HCT116 (cell line): ENCODE measurements at regions not wholly inside any gene's neighbourhood (a gene's known extent, or its start where the extent isn't known, plus 50 kb on each side); places are given as distances from the start of the nearest gene placed in this dataset.

ENCODE experiments used
- ATAC-seq: fragments of 200-7000 bp; cut with Tn5 transposase; 2 replicates; pipeline ENCODE4 v1.9.1; 2020; ENCODE audit warnings: mild to moderate bottlenecking, moderate library complexity
- BruUV-seq: library from RNA; stranded (reverse); fragments of 400-500 nt; replicated peaks from 2 replicates; lab custom pipeline; 2021; lab: Mats Ljungman, UMichigan
- CTCF ChIA-PET: fragments of 300-600 bp; sonication (Branson Sonifier 250); formaldehyde crosslinking; loops from one replicate; lab custom pipeline; 2021; ENCODE audit warnings: antibody characterized with exemption; lab: Charles Lee
- POLR2A ChIA-PET: fragments of 300-600, 350-600 bp; sonication (Branson Sonifier 250); formaldehyde crosslinking; loops from one replicate; lab custom pipeline; 2021; ENCODE audit warnings: antibody characterized with exemption; lab: Charles Lee
- RAD21 ChIA-PET, 2 experiments: fragments of 300-600 bp; sonication (Branson Sonifier 250); formaldehyde crosslinking; loops; one replicate each; lab custom pipeline; 2023; ENCODE audit warnings: low total read pairs in 2 of 2; ENCODE audit not compliant: uncharacterized antibody in 2 of 2, unreplicated experiment in 2 of 2, low non-redundant PET in 1 of 2; lab: Charles Lee
- DNase-seq: peaks from one replicate; pipeline ENCODE4 v3.0.0-alpha.2; 2010; ENCODE audit warnings: low read depth, low spot score
- H2AFZ ChIP-seq: fragments of 200-600 bp; shearing (Covaris generic), sonication (generic); 2 replicates; pipeline ENCODE4 v1.6.1; 2017; ENCODE audit warnings: low read depth, mixed run types, mixed read lengths, antibody characterized with exemption, low read length; ENCODE audit not compliant: poor library complexity, severe bottlenecking
- H3K27ac ChIP-seq: 2 replicates; pipeline ENCODE4 v1.5.1; 2012; ENCODE audit warnings: low read depth, low read length
- H3K27me3 ChIP-seq: fragments of 200-600 bp; sonication (generic); 2 replicates; pipeline ENCODE4 v1.6.1; 2016; ENCODE audit warnings: mixed run types, low read length, mixed read lengths; ENCODE audit not compliant: insufficient read depth
- H3K36me3 ChIP-seq, 2 experiments: fragments of 200-500 bp in 1 of 2; fragments of 200-600 bp in 1 of 2; sonication (Bioruptor generic) in 1 of 2; sonication (generic) in 1 of 2; 2 replicates each; pipeline versions ENCODE4 v1.5.1 to v1.6.1; 2014 to 2016; ENCODE audit warnings: low read length in 2 of 2, inconsistent platforms in 1 of 2, mixed read lengths in 1 of 2, mixed run types in 1 of 2; ENCODE audit not compliant: insufficient read depth in 2 of 2, control insufficient read depth in 1 of 2
- H3K4me1 ChIP-seq, 2 experiments: fragments of 200-600 bp in 1 of 2; sonication (generic) in 1 of 2; 2 replicates each; pipeline versions ENCODE4 v1.5.1 to v1.6.1; 2012 to 2017; ENCODE audit warnings: low read length in 2 of 2, inconsistent platforms in 1 of 2, mild to moderate bottlenecking in 1 of 2, mixed read lengths in 1 of 2, mixed run types in 1 of 2, moderate library complexity in 1 of 2; ENCODE audit not compliant: insufficient read depth in 2 of 2, control insufficient read depth in 1 of 2
- H3K4me2 ChIP-seq: fragments of 200-600 bp; sonication (generic); 2 replicates; pipeline ENCODE4 v1.6.1; 2017; ENCODE audit warnings: mixed run types, low read length, mixed read lengths
- H3K4me3 ChIP-seq, 2 experiments: fragments of 200-600 bp in 1 of 2; sonication (generic) in 1 of 2; replicated peaks in 1 of 2; 2 replicates each; pipeline ENCODE4 v1.5.1; 2011 to 2016; ENCODE audit warnings: low read length in 2 of 2, control low read depth in 1 of 2, low read depth in 1 of 2, mild to moderate bottlenecking in 1 of 2, mixed read lengths in 1 of 2, mixed run types in 1 of 2
- H3K79me2 ChIP-seq: fragments of 200-600 bp; sonication (generic); 2 replicates; pipeline ENCODE4 v1.6.1; 2017; ENCODE audit warnings: mild to moderate bottlenecking, mixed run types, low read length, moderate library complexity, mixed read lengths; ENCODE audit not compliant: insufficient read depth
- H3K9ac ChIP-seq: fragments of 200-600 bp; sonication (generic); 2 replicates; pipeline ENCODE4 v1.6.1; 2016; ENCODE audit warnings: low read length, mixed read lengths
- H3K9me2 ChIP-seq: fragments of 200-600 bp; sonication (generic), shearing (Covaris generic); 2 replicates; pipeline ENCODE4 v1.6.1; 2017; ENCODE audit warnings: mixed run types, mild to moderate bottlenecking, moderate library complexity; ENCODE audit not compliant: insufficient read depth
- H3K9me3 ChIP-seq, 2 experiments: fragments of 200-500 bp in 1 of 2; fragments of 200-600 bp in 1 of 2; sonication (Bioruptor generic) in 1 of 2; sonication (generic) in 1 of 2; 2 replicates each; pipeline ENCODE4 v1.6.1; 2014 to 2017; ENCODE audit warnings: low read length in 2 of 2, mixed read lengths in 2 of 2, inconsistent platforms in 1 of 2, low read depth in 1 of 2, mild to moderate bottlenecking in 1 of 2, mixed run types in 1 of 2, moderate library complexity in 1 of 2; ENCODE audit not compliant: control insufficient read depth in 1 of 2, insufficient read depth in 1 of 2
- H4K20me1 ChIP-seq: fragments of 200-600 bp; sonication (generic), shearing (Covaris generic); 2 replicates; pipeline ENCODE4 v1.6.1; 2017; ENCODE audit warnings: mixed run types, mild to moderate bottlenecking, moderate library complexity; ENCODE audit not compliant: insufficient read depth
- CEBPB ChIP-seq: IDR thresholded peaks from 2 replicates; pipeline ENCODE4 v1.6.1; 2012; ENCODE audit warnings: low read depth
- ELF1 ChIP-seq: IDR thresholded peaks from 2 replicates; pipeline ENCODE4 v1.6.1; 2012; ENCODE audit warnings: low read depth, borderline replicate concordance
- EZH2 ChIP-seq: fragments of 200-600 bp; sonication (generic); IDR thresholded peaks from 2 replicates; pipeline ENCODE4 v1.6.1; 2017; ENCODE audit warnings: antibody characterized with exemption, mixed run types
- POLR2AphosphoS5 ChIP-seq: IDR thresholded peaks from 2 replicates; pipeline ENCODE4 v1.6.1; 2011; ENCODE audit warnings: mild to moderate bottlenecking, low read depth, low read length, moderate library complexity
- RAD21 ChIP-seq: IDR thresholded peaks from 2 replicates; pipeline ENCODE4 v1.6.1; 2012; ENCODE audit warnings: low read depth, mild to moderate bottlenecking
- SIN3A ChIP-seq: IDR thresholded peaks from 2 replicates; pipeline ENCODE4 v1.6.1; 2012; ENCODE audit warnings: low read depth
- SP1 ChIP-seq: IDR thresholded peaks from 2 replicates; pipeline ENCODE4 v1.6.1; 2012; ENCODE audit warnings: low read depth
- TCF7L2 ChIP-seq: IDR thresholded peaks from 2 replicates; pipeline ENCODE4 v1.7.0; 2011; ENCODE audit warnings: borderline replicate concordance, inconsistent platforms; ENCODE audit not compliant: insufficient read depth, insufficient read length; ENCODE audit errors: extremely low read depth
- ZFX ChIP-seq: fragments of 450-650 bp; IDR thresholded peaks from 2 replicates; pipeline ENCODE4 v1.6.1; 2017
- intact Hi-C: fragments of 100-400 bp; cut with micrococcal nuclease; formaldehyde crosslinking; loops from 2 replicates; pipeline ENCODE4 v1.10.0; 2022
- TF ChIP-seq, protein P1 (sequence below): IDR thresholded peaks from 2 replicates; pipeline ENCODE4 v1.6.1; 2012
- TF ChIP-seq, protein P2 (sequence below), 3 experiments: fragments of 200-600 bp in 1 of 3; sonication (generic) in 1 of 3; IDR thresholded peaks in 2 of 3; conservative IDR thresholded peaks in 1 of 3; 2 replicates each; pipeline ENCODE4 v1.5.1; 2012 to 2017; ENCODE audit warnings: low read depth in 2 of 3, low read length in 2 of 3, antibody characterized with exemption in 1 of 3, borderline replicate concordance in 1 of 3, control low read depth in 1 of 3, mild to moderate bottlenecking in 1 of 3, mixed read lengths in 1 of 3, mixed run types in 1 of 3, moderate library complexity in 1 of 3; ENCODE audit not compliant: insufficient read depth in 1 of 3

DNA sequence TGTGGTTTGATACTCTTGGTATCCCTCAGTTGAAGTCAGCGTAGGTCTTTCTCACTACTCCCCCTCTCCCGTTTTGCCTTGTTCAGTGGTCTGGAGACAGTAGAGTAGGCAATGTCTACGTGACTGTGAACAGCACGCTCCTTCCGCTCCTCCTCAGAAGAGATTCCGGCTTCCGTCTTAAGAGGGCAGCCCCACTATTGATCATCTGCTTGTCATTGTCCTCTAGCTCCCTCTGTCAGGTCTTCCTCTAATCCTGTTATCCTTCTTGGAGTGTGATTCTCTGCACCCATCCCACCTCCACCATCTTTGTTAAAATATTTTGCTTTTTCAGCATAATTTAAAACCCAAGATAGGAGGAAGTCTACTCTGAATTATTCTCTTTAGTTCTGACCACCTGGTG is 129.9 kb upstream of the KCNK2 start:
- no peak overlapping the region for H3K4me2 ChIP-seq
- no peak overlapping the region for H3K27ac ChIP-seq
- H2AFZ ChIP-seq, result no peak overlapping the region
- no peaks in the 10 kb centered on the region for H3K4me1 ChIP-seq
- no peak overlapping the region for H3K4me3 ChIP-seq
- BruUV-seq, result no TSS peak
- no peaks in the 10 kb centered on the region for H3K9me3 ChIP-seq
- H3K79me2 ChIP-seq, result no peaks in the 10 kb centered on the region
- ChIA-PET RAD21 (no interaction called here), POLR2A (no interaction called here), CTCF (no interaction called here)
- no peaks in the 10 kb centered on the region for H3K27me3 ChIP-seq
- peak; percentile 64 for ATAC-seq
- no peaks in the 10 kb centered on the region for H4K20me1 ChIP-seq
- no peaks in the 10 kb centered on the region for H3K9me2 ChIP-seq
- intact Hi-C loops, result no loop called here
- no peak overlapping the region for H3K9ac ChIP-seq
- DNase-seq, result peak; percentile 8
- H3K36me3 ChIP-seq, result no peaks in the 10 kb centered on the region
- TF ChIP-seq CEBPB (no peak), POLR2AphosphoS5 (no peak), TCF7L2 (no peak), SP1 (no peak), RAD21 (peak; percentile 33; the same call in 1 of the 2 replicates), EZH2 (no peak), ZFX (no peak), ELF1 (no peak), SIN3A (no peak)
- TF ChIP-seq, protein P1, sequence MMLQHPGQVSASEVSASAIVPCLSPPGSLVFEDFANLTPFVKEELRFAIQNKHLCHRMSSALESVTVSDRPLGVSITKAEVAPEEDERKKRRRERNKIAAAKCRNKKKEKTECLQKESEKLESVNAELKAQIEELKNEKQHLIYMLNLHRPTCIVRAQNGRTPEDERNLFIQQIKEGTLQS, result no peak
- TF ChIP-seq, protein P2, sequence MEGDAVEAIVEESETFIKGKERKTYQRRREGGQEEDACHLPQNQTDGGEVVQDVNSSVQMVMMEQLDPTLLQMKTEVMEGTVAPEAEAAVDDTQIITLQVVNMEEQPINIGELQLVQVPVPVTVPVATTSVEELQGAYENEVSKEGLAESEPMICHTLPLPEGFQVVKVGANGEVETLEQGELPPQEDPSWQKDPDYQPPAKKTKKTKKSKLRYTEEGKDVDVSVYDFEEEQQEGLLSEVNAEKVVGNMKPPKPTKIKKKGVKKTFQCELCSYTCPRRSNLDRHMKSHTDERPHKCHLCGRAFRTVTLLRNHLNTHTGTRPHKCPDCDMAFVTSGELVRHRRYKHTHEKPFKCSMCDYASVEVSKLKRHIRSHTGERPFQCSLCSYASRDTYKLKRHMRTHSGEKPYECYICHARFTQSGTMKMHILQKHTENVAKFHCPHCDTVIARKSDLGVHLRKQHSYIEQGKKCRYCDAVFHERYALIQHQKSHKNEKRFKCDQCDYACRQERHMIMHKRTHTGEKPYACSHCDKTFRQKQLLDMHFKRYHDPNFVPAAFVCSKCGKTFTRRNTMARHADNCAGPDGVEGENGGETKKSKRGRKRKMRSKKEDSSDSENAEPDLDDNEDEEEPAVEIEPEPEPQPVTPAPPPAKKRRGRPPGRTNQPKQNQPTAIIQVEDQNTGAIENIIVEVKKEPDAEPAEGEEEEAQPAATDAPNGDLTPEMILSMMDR (IDR thresholded peaks at IDR 0.05 in 2 of 3, conservative IDR thresholded peaks at IDR 0.05 in 1 of 3; ENCODE audit: borderline replicate concordance in 1 of 3, insufficient read depth in 1 of 3, low read depth in 2 of 3, low read length in 2 of 3), result peak in 2 of 3 experiments; percentile 24 to 57; a peak in 2 of 6 replicates
